NCI-H1930 (cell line): ENCODE measurements at regions not wholly inside any gene's neighbourhood (a gene's known extent, or its start where the extent isn't known, plus 50 kb on each side); places are given as distances from the start of the nearest gene placed in this dataset.

Experiments
- DNase-seq, 2 experiments: peaks; one replicate each; lab custom pipeline; 2025; lab: John Stamatoyannopoulos, UW

DNA sequence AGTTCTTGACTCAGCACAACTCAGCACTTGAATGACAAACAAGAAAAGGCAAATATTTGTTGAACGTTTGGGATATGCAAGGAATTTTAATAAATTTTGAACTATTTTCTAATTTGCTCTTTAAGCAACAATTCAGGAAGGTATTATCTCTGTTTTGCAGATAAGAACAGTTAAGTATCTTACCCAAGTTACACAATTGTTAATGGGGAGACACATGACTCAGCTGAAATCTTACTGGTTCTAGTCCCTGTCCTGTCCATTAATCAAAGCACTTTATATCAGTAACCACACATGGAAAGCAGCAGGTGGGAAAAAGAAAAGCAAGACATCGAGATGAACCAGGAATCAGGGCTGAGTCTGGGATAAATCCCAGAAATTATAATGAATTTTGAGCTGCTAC is 493.9 kb upstream of the PIK3C3 start:
- DNase-seq = no peak

DNA sequence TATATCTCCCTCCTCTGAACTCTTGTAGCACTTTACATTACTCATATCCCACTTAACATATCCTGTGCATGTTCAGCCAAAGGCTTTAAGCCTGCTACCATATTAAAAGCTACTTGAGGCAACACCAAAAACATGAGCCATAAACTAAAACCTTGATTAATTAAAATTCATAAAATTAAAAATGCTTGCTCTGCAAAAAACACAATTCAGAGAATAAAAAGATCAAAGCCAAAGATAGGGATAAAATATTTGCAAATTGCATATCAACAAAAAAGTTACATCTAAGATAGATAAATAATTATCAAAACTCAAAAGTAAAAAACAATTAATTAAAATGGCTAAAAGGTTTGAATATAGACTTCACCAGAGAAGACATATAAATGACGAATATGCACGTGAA is 495.4 kb upstream of the PIK3C3 start:
- DNase-seq = no peak

DNA sequence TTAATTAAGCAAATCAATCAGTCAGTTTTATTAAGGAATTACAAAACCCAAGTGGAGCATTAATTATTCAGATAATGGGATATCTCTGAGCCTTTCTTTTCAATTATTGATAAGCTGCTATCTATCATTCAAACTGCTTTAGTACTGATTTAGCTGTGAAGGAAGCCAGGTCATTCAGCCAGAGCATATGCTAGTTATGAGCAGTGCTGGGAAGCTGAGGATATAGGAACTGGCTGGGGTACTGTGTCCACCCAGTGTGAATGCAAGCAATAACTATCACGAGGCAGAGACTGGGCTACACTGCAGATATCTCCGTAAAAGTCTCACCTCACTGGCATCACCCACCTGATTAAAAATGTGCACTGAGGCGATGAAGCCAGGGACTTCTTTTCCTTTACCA is 496.7 kb upstream of the PIK3C3 start:
- DNase-seq = no peak

DNA sequence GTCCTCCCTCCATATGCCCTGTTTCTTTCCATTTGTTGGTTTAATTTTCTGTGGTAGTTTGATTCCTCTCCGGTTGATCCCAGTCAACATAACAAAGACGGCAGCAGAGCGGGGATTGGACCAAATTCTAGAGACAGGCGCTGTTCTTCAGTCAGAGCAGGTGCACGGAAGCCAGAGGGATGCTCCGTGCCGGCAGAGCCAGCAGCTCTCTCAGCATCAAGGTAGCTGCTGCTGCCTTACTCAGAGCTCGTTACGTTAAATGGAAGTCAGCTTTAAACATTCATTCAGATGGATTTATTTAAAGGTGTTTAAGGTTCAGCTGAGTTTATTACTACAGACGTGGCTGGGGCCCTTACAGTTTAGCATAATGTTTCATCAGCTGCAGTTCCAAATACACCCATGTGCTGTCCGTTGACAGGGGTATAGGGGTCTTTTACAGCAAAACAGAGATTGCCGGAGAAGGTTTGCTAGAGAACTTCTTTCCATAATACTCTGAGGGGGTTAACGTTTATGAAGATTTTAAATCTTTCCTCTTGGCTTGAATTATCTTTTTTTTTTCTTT is 497.2 kb upstream of the PIK3C3 start:
- no peak for DNase-seq

DNA sequence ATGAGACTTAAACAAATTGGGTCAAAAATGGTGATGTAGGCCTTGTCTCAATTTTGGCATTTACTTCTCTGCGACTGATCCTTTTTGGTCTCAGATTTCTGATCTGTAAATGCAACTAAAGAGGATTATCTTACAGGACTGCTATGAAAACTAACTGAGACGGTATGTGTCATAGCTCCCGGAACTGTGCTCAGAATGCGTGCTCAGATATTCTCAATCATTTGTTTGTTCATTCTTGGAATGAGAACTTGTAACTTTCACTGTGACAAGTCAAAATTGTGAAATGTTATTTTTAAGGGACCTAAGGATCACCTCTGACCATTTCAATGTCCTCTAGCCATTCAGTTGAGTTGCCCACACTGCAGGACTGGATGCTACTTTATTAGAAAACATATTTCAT is 498.2 kb upstream of the PIK3C3 start:
- DNase-seq = no peak

DNA sequence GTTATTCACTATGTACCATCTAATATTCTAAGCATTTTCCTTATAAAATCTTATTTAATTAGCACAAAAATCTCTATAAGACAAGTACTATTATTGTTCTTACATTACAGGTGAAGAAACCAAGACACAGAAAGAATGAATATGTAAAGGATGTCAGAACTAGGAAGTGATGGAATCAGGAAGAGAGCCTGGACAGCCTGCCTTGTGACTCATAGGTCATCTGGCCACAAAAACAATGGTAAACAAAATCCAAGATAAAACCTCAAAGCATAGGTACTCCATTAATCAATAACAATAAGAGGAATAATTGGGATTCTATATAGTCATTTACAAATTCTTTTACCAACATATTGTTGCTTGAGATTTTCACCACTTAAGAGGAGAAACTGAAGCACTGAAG is 505.4 kb upstream of the PIK3C3 start:
- DNase-seq = no peak

DNA sequence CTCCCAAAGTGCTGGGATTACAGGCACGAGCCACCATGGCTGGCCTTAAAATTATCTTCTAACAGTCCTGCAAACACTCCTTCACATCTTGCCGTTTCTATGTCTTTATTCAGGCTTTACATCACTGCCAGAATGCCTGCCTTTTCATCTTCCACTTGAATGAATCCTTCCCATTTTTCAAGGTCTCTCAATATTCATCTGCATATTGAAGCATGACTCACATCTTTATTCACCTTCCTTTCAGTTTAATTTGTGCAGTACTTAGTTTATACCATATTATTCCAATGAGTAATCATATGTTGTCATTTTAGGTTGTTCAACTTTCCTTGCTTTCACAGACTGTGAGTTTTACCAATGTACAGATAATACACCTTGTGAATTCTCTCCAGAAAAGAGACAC is 510.1 kb upstream of the PIK3C3 start:
- DNase-seq = no peak

DNA sequence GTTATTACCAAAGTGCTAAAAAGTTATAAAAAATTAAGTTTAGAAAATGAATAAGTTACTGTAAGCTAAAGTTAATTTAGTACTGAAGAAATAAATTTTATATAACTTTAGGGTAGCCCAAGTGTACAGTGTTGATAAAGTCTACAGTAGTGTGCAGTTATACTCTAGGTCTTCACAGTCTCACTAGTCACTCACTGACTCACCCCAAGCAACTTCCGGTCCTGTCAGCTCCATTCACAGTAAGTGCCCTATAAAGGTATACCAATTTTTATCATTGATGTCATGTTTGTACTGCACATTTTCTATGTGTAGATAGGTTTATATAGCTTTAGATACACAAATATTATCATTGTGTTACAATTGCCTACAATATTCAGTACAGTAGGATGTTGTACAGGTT is 518.3 kb upstream of the PIK3C3 start:
- no peak for DNase-seq

DNA sequence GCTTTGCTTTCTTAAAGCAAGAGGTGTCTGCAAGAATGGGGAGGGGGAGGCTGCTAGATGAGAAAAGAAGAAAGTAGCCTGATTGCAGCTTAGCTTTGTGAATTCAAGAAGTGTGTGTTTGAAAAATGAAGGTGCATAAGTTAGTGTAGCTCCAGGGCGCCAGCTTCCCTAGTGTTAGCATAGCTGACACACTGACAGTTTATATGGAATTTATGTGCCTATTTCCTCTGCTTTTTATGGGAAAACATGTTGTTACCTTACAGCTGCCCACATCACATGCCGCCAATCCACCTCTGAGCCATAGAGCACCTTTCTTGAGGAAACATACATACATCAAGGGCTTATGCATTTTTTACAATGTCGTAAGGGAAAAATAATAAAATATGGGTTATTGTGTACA is 536.4 kb upstream of the PIK3C3 start:
- DNase-seq = no peak

DNA sequence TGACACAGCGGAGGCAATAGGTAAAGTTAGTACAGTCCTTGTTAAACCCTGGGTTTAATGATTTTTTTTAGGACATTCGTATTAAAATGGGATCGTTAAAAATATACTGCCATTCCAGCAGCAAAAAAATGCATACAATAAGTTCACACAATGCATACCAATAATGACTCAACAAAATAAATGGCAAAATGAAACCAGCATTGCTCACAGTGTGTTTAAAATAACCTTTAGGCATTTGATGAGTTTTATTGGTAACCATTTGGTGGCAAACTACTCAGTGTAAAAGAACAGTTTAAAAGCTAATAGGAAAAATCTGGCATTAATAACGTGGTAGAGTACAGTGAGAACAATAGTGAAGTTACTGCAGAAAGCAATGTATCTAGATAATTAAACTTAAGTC is 539.0 kb upstream of the PIK3C3 start:
- DNase-seq = no peak

DNA sequence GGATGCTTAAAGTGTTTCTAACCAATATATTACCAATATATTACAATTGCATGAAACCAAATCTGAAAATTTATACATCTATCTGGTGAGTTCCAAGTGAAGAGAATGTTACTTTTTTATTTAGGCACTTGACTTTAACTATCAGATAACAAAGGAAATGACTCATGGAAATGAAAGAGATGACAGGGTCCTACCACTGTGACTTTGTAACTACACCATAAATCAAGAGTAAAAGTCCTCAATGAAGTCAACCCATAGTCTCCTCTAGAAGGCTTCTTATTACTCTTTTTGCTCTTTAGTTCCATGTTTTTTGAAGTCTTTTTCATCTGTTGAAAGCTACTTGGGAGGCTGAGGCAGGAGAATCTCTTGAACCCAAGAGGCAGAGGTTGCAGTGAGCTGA is 545.0 kb upstream of the PIK3C3 start:
- DNase-seq = no peak

DNA sequence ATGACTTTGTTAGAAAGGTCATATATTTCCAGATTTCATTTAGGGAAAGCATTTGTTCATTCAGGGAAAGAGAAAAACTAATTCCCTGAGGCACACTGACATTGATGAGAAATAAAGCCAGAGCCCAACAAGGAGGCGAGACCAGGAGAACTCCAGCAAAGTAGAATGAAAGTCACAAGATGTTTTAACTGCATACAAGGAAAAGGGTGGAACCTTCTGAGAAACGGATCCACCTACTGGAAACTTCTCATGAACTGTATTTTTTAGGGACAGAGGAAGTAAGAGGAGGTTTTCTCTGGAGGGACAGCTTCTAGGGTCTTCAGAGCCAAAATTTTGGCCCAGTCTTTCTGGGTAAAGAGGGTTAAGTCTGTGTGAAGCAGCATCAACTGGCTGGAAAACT is 548.2 kb upstream of the PIK3C3 start:
- no peak for DNase-seq

DNA sequence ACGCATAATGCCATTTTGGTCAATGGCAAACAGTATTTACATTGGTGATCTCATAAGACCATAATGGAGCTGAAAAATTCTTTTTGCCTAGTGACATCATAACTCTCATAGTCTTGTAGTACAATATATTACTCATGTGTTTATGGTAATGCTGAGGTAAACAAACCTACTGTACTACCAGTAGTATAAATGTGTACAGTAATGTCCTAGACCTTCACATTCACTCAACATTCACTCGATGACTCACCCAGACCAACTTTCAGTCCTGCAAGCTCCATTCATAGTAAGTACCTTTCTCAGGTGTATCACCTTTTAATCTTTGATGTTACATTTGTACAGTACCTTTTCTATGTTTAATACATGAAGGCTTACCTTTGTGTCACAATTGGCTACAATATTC is 558.2 kb upstream of the PIK3C3 start:
- DNase-seq = no peak

DNA sequence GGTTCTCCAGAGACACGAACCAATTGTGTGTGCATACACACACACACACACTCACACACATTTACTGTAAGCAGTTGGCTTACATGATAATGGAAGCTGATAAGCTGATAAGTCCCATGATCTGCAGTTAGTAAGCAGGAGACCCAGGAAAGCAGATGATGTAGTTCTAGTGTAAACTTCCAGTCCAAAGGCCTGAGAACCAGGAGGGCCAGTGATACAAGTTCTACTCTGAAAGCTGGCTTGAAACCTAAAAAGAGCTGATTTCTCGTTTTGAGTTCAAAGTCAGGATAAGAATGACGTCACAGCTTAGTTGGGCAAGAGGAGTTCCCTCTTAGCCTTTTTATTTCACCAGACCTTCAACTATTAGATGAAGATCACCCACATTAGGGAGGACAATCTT is 558.8 kb upstream of the PIK3C3 start:
- DNase-seq = no peak

DNA sequence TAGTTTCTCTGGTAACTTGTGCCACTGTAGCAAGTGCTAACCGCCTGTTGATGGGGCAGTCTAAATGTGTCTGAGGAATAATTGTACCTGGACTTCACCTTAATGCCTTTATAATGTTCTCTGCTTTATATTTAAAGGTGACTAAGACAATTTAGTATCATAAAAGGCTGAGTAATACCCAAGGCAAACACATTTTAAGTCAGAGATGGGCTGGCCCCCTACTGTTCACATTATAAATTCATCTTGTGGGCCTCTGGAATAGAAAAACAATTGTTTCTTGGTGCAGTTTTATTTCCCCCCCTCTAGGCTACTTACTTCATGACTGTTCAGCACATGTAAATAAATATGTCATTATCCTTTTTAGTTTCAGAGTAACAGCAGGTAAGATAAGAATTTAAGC is 559.3 kb upstream of the PIK3C3 start:
- DNase-seq = no peak

DNA sequence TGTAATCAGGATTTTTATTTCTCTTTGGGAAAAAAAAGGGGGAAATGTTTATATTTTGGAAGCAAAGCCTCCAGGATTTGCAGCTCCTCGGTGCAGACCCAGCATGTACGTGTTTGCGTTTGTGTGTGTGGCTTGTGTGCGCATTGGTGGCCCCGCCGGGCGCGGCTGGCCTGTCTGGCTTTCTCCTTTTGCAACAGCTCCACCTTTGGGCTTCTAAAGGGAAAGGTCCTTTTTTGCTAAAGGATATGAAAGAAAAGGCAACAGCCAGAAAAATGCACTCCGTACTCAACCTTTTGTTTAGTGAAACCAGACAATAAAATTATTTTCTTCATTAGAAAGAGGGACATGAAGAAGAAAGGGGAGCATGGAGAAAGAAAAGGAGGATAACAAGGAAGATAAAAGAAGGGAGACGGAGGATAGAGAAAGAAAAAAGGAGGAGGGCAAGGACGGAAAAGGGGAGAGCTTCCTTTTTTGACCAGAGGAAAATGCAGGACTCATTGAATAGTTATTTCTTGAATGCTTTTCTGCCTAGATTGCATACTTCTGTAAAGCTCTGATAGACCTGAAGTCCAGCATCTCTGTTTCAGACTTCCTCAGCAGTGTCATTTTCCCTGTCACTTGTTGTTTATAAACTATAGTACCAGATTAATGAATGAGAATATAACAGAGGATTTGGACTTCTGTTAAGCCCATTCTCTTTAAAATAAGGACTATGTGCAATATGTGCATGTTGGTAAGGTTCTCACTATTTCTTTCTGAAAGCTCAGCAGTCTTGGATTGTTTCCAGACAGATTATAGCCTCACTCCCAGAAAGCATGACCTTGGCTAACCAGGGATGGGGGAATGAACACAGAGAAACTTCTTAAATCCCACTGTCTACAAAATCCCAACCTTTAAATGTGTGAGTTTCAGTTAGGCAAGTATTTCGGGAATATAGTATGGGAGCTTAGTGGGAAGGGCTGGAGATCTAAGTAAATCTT is 563.1 kb upstream of the PIK3C3 start:
- no peak for DNase-seq

DNA sequence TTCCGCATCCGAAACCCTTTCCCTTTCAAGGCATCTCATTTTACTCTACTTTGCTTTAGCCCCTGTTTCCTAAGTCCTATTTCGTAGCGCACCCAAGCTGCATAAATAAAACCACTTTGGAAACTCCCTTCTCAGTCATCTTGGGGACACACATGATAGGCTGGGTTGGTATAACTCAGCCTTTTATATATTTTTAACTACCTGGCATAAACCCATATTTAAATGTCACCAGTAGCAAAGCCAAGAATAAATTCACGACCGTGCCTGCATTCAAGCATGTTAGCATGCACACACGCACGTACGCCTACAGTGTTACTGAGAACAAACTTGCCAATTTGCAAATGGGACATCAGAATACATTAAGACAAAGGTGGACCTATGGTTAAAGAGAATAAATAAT is 564.7 kb upstream of the PIK3C3 start:
- DNase-seq = no peak

DNA sequence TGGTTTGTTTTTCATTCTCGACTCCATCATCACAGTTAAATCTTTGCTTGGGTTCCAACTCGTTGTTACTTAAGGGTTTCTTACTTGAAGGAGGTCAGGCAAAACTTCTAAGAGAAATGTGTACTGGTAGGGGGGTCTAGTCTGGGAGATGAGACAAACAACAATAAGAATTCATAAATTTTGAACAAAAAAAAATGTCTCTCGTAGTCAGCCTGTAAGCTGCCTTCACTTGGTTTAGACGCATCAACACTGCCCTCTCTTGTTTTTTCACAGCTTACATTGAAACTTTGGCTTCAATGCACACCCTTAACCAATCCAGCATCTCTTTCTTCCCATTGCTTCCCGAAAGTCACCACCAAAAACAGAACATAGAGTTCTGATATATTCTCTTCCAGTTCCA is 576.4 kb upstream of the PIK3C3 start:
- no peak for DNase-seq

DNA sequence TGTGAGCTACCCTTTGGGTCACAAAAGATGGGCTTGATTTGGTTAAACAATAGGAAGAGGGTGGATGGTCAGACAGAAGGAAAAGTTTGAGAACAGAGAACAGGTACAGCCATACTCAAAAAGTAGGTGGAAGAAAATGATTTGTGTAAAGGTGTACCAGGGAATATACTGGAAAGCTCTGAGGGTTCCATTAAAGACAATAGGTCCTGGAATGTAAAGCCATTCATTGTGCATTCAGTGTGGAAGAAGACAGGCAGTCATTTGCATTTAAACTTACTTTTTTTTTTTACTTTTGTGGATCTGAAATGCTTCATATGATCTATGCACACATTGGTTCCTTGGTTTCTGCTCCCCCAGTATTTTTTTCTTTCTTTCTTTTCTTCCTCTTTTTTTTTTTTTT is 581.4 kb upstream of the PIK3C3 start:
- DNase-seq = no peak

DNA sequence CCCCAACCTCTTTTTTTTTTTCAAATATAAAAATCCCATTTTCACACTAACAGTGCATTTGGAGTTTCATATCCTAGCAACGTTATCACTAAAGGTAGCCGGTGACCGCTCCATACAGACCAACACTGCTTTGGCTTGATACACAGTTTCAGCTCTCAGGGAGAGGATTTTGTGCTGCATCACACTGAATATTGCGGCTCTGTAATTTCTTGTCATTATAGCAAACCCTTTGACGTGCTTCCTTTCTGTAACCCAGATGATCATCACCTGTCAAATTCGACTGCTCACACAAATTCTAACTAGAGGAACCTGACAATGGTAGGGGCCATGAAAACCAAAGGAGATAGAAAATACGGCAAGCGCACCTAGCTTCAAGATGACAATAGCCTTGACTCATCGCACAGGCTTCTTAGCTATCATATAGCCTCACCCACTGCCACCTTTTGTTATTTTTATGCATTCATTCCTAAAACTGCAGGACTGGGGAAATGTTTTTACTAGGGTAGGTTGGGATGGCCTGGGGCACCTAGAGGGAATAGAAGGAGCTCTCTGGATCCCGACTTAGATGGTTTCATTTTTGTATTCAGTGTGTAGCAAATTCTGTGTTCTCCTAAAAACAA is 582.9 kb upstream of the PIK3C3 start:
- no peak for DNase-seq

DNA sequence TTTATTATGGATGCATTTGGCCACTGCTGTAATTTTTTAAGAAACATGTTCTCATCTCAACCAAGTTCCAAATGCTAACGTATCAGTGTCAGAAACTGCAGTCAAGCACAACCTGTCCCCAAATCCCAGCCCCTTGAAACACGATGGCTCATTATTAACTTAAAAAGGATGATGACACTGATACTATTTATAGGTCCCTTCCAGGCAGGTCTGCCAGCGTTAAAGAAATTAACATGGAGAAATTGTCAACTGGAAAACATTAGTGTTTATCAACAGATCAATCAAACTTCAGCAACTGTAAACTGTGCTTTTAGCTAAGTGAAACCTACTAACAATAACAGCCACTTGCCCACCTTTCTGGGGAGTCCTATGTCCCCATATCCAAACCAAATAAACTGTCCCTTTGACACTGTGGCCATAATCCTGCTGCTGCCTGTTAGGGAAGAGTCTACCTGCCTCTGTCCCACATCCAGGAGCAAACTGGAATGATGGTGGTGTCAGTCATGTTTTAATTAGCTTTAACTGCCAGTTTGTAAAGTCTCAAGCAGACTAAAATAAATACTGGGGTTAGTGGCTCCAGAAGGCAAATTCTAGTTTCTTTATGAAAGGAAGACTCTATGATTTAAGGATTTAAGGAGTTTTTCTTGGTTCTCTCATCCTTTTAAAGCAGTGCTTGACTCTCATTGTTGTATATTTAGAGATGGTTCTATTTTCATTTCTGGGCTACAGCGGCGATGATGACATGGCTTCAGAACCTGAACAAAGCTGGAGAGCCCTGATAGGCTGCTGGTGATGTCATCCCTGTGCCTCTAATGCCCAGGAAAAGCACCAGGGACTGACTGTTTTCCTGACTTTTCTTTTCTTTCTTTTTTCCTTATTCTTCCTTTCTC is 583.6 kb upstream of the PIK3C3 start:
- DNase-seq = no peak

DNA sequence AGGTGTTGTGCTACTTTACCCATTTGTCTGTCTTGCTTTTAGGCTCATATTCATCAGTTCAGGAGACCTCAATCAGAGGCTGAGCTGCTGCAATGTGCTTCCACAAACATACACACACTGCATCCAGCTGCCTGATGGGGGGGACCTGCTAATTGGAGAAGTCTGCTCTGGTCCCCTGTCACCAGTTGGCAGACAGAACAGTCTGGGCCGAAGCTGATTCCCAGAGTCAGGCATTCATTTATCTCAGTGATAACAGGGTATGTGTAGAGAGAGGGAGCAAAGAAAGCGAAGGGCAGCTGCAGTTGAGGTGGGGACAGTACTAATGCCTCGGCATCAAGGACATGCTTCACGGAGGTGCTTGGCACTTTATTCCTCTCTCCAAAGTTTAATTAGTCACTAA is 584.3 kb upstream of the PIK3C3 start:
- DNase-seq = no peak
